Loucy (cell line): ENCODE measurements at regions not wholly inside any gene's neighbourhood (a gene's known extent, or its start where the extent isn't known, plus 50 kb on each side); places are given as distances from the start of the nearest gene placed in this dataset.

Experiments
- EZH2phosphoT487 ChIP-seq: fragments of 200-600 bp; IDR thresholded peaks from 2 replicates; pipeline ENCODE4 v1.6.1; 2018; ENCODE audit warnings: antibody characterized with exemption, mild to moderate bottlenecking, moderate library complexity, borderline replicate concordance
- TF ChIP-seq, protein P1 (sequence below): fragments of 200-600 bp; sonication (generic); conservative IDR thresholded peaks from 2 replicates; pipeline ENCODE4 v1.5.1; 2014; ENCODE audit warnings: mild to moderate bottlenecking, antibody characterized with exemption, low read length

DNA sequence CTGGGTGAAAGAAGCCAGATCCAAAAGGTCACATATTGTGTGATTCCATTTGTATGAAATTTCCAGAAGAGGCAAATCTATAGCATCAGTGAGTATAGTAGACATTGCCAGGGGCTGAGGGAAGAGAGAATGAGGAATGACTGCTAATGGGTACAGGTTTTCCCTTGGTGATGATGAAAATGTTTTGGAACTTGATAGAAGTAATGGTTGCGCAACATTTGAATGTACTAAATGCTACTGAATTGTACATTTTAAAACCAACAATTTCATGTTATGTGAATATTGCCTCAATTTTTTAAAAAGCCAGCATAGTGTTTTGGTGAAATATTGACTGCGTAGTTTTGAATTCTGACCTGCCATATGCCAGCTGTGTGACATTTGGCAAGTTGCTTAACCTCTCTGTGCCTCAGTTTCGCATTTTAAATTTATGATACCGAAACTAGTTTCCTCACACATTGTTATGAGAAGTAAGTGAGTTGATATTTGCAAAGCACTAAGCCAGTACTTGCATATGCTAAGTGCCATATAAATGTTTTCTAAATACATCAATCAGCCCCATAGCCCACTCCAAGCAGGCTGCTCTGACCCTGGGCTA, 75.4 kb upstream of the TMEM45B start:
- TF ChIP-seq, protein P1, sequence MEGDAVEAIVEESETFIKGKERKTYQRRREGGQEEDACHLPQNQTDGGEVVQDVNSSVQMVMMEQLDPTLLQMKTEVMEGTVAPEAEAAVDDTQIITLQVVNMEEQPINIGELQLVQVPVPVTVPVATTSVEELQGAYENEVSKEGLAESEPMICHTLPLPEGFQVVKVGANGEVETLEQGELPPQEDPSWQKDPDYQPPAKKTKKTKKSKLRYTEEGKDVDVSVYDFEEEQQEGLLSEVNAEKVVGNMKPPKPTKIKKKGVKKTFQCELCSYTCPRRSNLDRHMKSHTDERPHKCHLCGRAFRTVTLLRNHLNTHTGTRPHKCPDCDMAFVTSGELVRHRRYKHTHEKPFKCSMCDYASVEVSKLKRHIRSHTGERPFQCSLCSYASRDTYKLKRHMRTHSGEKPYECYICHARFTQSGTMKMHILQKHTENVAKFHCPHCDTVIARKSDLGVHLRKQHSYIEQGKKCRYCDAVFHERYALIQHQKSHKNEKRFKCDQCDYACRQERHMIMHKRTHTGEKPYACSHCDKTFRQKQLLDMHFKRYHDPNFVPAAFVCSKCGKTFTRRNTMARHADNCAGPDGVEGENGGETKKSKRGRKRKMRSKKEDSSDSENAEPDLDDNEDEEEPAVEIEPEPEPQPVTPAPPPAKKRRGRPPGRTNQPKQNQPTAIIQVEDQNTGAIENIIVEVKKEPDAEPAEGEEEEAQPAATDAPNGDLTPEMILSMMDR = no peak
- TF ChIP-seq EZH2phosphoT487 = no peak
